Thoracic aorta (tissue), 2 donors: ENCODE measurements at regions not wholly inside any gene's neighbourhood (a gene's known extent, or its start where the extent isn't known, plus 50 kb on each side); places are given as distances from the start of the nearest gene placed in this dataset.

Experiments
- ATAC-seq: fragments of 150-250 bp; one replicate; pipeline ENCODE4 v1.8.0; 2017; ENCODE audit warnings: low read depth; ENCODE audit not compliant: insufficient number of reproducible peaks, low FRiP score
- DNase-seq: peaks from one replicate; pipeline ENCODE4 v3.0.0-alpha.2; 2020; ENCODE audit warnings: low spot score
- H3K27ac ChIP-seq, 2 donors: fragments of 200-600 bp; sonication (generic); 1 replicate in 1 of 2; 2 replicates in 1 of 2; pipeline ENCODE4 v1.5.1; 2016; ENCODE audit warnings: mild to moderate bottlenecking in 2 of 2, moderate library complexity in 2 of 2
- H3K27me3 ChIP-seq: fragments of 200-600 bp; sonication (generic); replicated peaks from 2 replicates; pipeline ENCODE4 v1.6.0; 2016; ENCODE audit warnings: mild to moderate bottlenecking; ENCODE audit not compliant: insufficient read depth
- H3K36me3 ChIP-seq: fragments of 200-600 bp; sonication (generic); one replicate; pipeline ENCODE4 v1.5.1; 2016
- H3K4me1 ChIP-seq, 2 donors: fragments of 200-600 bp; sonication (generic); 1 replicate in 1 of 2; 2 replicates in 1 of 2; pipeline versions ENCODE4 v1.5.1 to v1.6.0; 2016; ENCODE audit warnings: low read depth in 2 of 2, mild to moderate bottlenecking in 1 of 2; ENCODE audit not compliant: control insufficient read depth in 1 of 2
- H3K4me3 ChIP-seq: fragments of 200-600 bp; sonication (generic); 2 replicates; pipeline ENCODE4 v1.5.1; 2016; ENCODE audit warnings: mild to moderate bottlenecking
- H3K9me3 ChIP-seq: fragments of 200-600 bp; sonication (generic); 2 replicates; pipeline ENCODE4 v1.5.1; 2016
- CTCF ChIP-seq: fragments of 200-600 bp; sonication (generic); IDR thresholded peaks from one replicate; pipeline ENCODE4 v1.5.1; 2019; ENCODE audit warnings: antibody characterized with exemption

GRCh38 chr20:51298141-51298749 is 244.3 kb downstream of the NFATC2 start:
- Histone ChIP-seq H3K4me3 (no peak overlapping the region), H3K27ac (no peak overlapping the region), H3K9me3 (peaks cover 4% of the 10 kb centered on the region), H3K4me1 (no peaks in the 10 kb centered on the region), H3K36me3 (no peaks in the 10 kb centered on the region), H3K27me3 (no peaks in the 10 kb centered on the region)
- no peak for ATAC-seq
- no peak for DNase-seq
- no peak for TF ChIP-seq CTCF

- no peaks in the 10 kb centered on the region for H3K4me1 ChIP-seq
- no peak for TF ChIP-seq CTCF
- DNase-seq = no peak
- ATAC-seq = no peak
- H3K9me3 ChIP-seq = no peaks in the 10 kb centered on the region
- H3K36me3 ChIP-seq = no peaks in the 10 kb centered on the region
- H3K4me3 ChIP-seq = no peak overlapping the region
- no peaks in the 10 kb centered on the region for H3K27me3 ChIP-seq
- H3K27ac ChIP-seq = no peak overlapping the region
Observed at GRCh38 chr20:51287628-51288413, 254.7 kb downstream of the NFATC2 start.

- Histone ChIP-seq H3K27me3 (no peaks in the 10 kb centered on the region), H3K4me3 (no peak overlapping the region), H3K27ac (no peak overlapping the region), H3K4me1 (no peaks in the 10 kb centered on the region), H3K36me3 (no peaks in the 10 kb centered on the region), H3K9me3 (no peaks in the 10 kb centered on the region)
- DNase-seq = no peak
- no peak for TF ChIP-seq CTCF
- ATAC-seq = no peak
Observed at GRCh38 chr20:51286758-51287157, 255.8 kb downstream of the NFATC2 start.

GRCh38 chr20:51285684-51286083 is 256.8 kb downstream of the NFATC2 start:
- no peak for TF ChIP-seq CTCF
- Histone ChIP-seq H3K4me3 (no peak overlapping the region), H3K9me3 (no peaks in the 10 kb centered on the region), H3K27me3 (no peaks in the 10 kb centered on the region), H3K27ac (no peak overlapping the region), H3K36me3 (no peaks in the 10 kb centered on the region), H3K4me1 (no peaks in the 10 kb centered on the region)
- ATAC-seq (no peak), DNase-seq (no peak)

GRCh38 chr20:51284871-51285270 is 257.6 kb downstream of the NFATC2 start:
- H3K36me3 ChIP-seq = no peaks in the 10 kb centered on the region
- no peaks in the 10 kb centered on the region for H3K27me3 ChIP-seq
- no peaks in the 10 kb centered on the region for H3K4me1 ChIP-seq
- no peak for TF ChIP-seq CTCF
- ATAC-seq = no peak
- no peak overlapping the region for H3K27ac ChIP-seq
- H3K9me3 ChIP-seq = no peaks in the 10 kb centered on the region
- no peak for DNase-seq
- no peak overlapping the region for H3K4me3 ChIP-seq
